Smooth muscle cell (in vitro differentiated cells): ENCODE measurements at regions not wholly inside any gene's neighbourhood (a gene's known extent, or its start where the extent isn't known, plus 50 kb on each side); places are given as distances from the start of the nearest gene placed in this dataset.
A peak's percentile ranks its signal among the peaks of the same experiment; 100 is the strongest.

ENCODE experiments used
- DNase-seq: peaks from one replicate; lab custom pipeline; 2025; ENCODE audit not compliant: unreplicated experiment; lab: John Stamatoyannopoulos, UW
- H2AFZ ChIP-seq: fragments of 200-600 bp; sonication (generic); 2 replicates; pipeline ENCODE4 v1.6.0; 2016; ENCODE audit warnings: antibody characterized with exemption, low read depth, mild to moderate bottlenecking
- H3F3A ChIP-seq: fragments of 200-600 bp; sonication (generic); 2 replicates; pipeline ENCODE4 v1.6.0; 2017; ENCODE audit warnings: antibody characterized with exemption, low read depth
- H3K27ac ChIP-seq: fragments of 200-600 bp; sonication (generic); 2 replicates; pipeline ENCODE4 v1.5.1; 2016; ENCODE audit warnings: low read depth, mild to moderate bottlenecking
- H3K27me3 ChIP-seq: fragments of 200-600 bp; sonication (generic); 2 replicates; pipeline ENCODE4 v1.6.1; 2016; ENCODE audit warnings: low read depth, mild to moderate bottlenecking
- H3K36me3 ChIP-seq: fragments of 200-600 bp; sonication (generic); 2 replicates; pipeline ENCODE4 v1.5.1; 2016; ENCODE audit warnings: low read depth
- H3K4me1 ChIP-seq: fragments of 200-600 bp; sonication (generic); 2 replicates; pipeline ENCODE4 v1.5.1; 2016; ENCODE audit warnings: low read depth
- H3K4me2 ChIP-seq: fragments of 200-600 bp; sonication (generic); 2 replicates; pipeline ENCODE4 v1.6.0; 2016; ENCODE audit warnings: mild to moderate bottlenecking
- H3K4me3 ChIP-seq: fragments of 200-600 bp; sonication (generic); 2 replicates; pipeline ENCODE4 v1.5.1; 2016; ENCODE audit warnings: mild to moderate bottlenecking
- H3K79me2 ChIP-seq: fragments of 200-600 bp; sonication (generic); 2 replicates; pipeline ENCODE4 v1.6.0; 2016; ENCODE audit warnings: low read depth, mild to moderate bottlenecking
- H3K9ac ChIP-seq: fragments of 200-600 bp; sonication (generic); 2 replicates; pipeline ENCODE4 v1.6.0; 2016; ENCODE audit warnings: low read depth
- H3K9me3 ChIP-seq: fragments of 200-600 bp; sonication (generic); replicated peaks from 2 replicates; pipeline ENCODE4 v1.5.1; 2016; ENCODE audit warnings: low read depth
- H4K20me1 ChIP-seq: fragments of 200-600 bp; sonication (generic); 2 replicates; pipeline ENCODE4 v1.6.0; 2016; ENCODE audit warnings: low read depth
- CTCF ChIP-seq: fragments of 200-600 bp; sonication (generic); IDR thresholded peaks from 2 replicates; pipeline ENCODE4 v1.5.1; 2017; ENCODE audit warnings: borderline replicate concordance, mild to moderate bottlenecking, antibody characterized with exemption; ENCODE audit not compliant: insufficient read depth, poor library complexity, severe bottlenecking
- WGBS: methylation state at CpG from one replicate; pipeline ENCODE4 v1.1.7; 2016; ENCODE audit warnings: low lambda C conversion rate; 5-methylcytosine and 5-hydroxymethylcytosine counted together

GRCh38 chr10:28733245-28733644 is 55.9 kb downstream of the BAMBI start:
- H3K4me1 ChIP-seq, result peaks cover 16% of the 10 kb centered on the region
- no peak for DNase-seq
- H2AFZ ChIP-seq, result no peak overlapping the region
- no peak overlapping the region for H3K4me2 ChIP-seq
- H3K79me2 ChIP-seq, result no peaks in the 10 kb centered on the region
- H3K27ac ChIP-seq, result no peak overlapping the region
- no peak for TF ChIP-seq CTCF
- H3K9me3 ChIP-seq, result no peaks in the 10 kb centered on the region
- H4K20me1 ChIP-seq, result no peaks in the 10 kb centered on the region
- no peaks in the 10 kb centered on the region for H3K36me3 ChIP-seq
- H3K27me3 ChIP-seq, result no peaks in the 10 kb centered on the region
- H3K9ac ChIP-seq, result no peak overlapping the region
- no peak overlapping the region for H3K4me3 ChIP-seq
- peaks cover 21% of the 10 kb centered on the region for H3F3A ChIP-seq

- no peak for DNase-seq
- Histone ChIP-seq H3K27ac (no peak overlapping the region), H3K27me3 (no peaks in the 10 kb centered on the region), H4K20me1 (no peaks in the 10 kb centered on the region), H3K36me3 (no peaks in the 10 kb centered on the region), H3K4me1 (peaks cover 16% of the 10 kb centered on the region), H3K4me2 (no peak overlapping the region), H3K9me3 (no peaks in the 10 kb centered on the region), H3K79me2 (no peaks in the 10 kb centered on the region), H2AFZ (no peak overlapping the region), H3K4me3 (no peak overlapping the region), H3F3A (peaks cover 21% of the 10 kb centered on the region), H3K9ac (no peak overlapping the region)
- no peak for TF ChIP-seq CTCF
- 91% methylated on average over 1 of the region's 1 CpG for WGBS
These were observed 56.3 kb downstream of the BAMBI start for GRCh38 chr10:28733647-28734046.

- Histone ChIP-seq H3K4me1 (peaks cover 12% of the 10 kb centered on the region), H4K20me1 (no peaks in the 10 kb centered on the region), H3K36me3 (no peaks in the 10 kb centered on the region), H3K27me3 (no peaks in the 10 kb centered on the region), H3K27ac (peak overlapping the region; percentile 83), H3K9ac (no peak overlapping the region), H3K4me2 (no peak overlapping the region), H3K4me3 (no peak overlapping the region), H2AFZ (no peak overlapping the region), H3K79me2 (no peaks in the 10 kb centered on the region), H3F3A (peaks cover 20% of the 10 kb centered on the region), H3K9me3 (no peaks in the 10 kb centered on the region)
- DNase-seq, result peak; percentile 8
- TF ChIP-seq CTCF, result no peak
- 27% methylated on average over 4 of the region's 4 CpGs for whole genome bisulfite sequencing
These were observed 57.8 kb downstream of the BAMBI start for GRCh38 chr10:28734938-28735759.

GRCh38 chr10:28737096-28737495 is 59.8 kb downstream of the BAMBI start:
- 29% methylated on average over 2 of the region's 2 CpGs for WGBS
- H3K9me3 ChIP-seq, result no peaks in the 10 kb centered on the region
- H3K4me3 ChIP-seq, result no peak overlapping the region
- H2AFZ ChIP-seq, result no peak overlapping the region
- peaks cover 7% of the 10 kb centered on the region for H3K4me1 ChIP-seq
- no peak for DNase-seq
- no peaks in the 10 kb centered on the region for H4K20me1 ChIP-seq
- no peak overlapping the region for H3K27ac ChIP-seq
- H3K79me2 ChIP-seq, result no peaks in the 10 kb centered on the region
- H3K27me3 ChIP-seq, result no peaks in the 10 kb centered on the region
- H3K9ac ChIP-seq, result no peak overlapping the region
- H3F3A ChIP-seq, result peaks cover 13% of the 10 kb centered on the region
- H3K4me2 ChIP-seq, result peak overlapping the region; percentile 12
- H3K36me3 ChIP-seq, result no peaks in the 10 kb centered on the region
- no peak for TF ChIP-seq CTCF
